ENCODE measurements at regions not wholly inside any gene's neighbourhood (a gene's known extent, or its start where the extent isn't known, plus 50 kb on each side); places are given as distances from the start of the nearest gene placed in this dataset.

DNA sequence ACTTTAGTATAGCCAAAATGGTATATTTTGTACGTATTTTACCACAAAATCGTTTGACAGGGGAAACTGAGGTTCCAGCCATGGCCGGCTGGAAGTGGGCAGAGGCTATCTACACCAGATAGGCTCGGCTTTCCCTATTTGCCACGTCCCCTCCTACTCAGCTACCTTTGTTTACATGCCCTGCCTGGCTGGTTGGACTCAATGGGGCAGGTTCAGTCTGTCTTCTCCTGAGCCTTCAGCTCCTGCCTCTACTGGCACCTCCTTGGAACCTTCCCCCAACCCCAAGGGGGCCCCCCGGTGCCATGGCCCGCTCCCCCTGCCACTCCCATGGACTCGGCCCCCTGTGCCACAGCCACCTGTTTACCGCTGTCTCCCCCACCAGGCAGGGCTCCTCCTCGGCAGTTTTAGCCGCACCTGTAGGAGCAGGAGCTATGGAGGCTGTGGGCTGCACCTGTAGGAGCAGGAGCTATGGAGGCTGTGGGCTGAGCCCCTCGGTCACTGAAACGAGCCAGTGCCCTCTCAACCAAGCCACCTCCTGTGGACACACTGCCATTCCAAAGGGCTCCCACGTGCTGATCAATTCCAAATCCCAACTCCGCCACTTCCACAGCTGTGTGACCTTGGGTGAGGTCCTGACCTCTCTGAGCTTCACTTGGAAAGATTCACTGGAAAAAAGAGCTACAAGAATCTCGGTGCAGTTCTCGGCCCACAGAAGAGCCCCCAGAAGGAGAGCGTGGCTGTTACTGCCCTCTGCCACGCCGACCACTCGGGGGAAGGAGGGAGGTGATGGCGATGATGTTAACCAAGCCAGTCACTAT is 62.2 kb downstream of the NCOR2 start:
- TF ChIP-seq, protein P1, sequence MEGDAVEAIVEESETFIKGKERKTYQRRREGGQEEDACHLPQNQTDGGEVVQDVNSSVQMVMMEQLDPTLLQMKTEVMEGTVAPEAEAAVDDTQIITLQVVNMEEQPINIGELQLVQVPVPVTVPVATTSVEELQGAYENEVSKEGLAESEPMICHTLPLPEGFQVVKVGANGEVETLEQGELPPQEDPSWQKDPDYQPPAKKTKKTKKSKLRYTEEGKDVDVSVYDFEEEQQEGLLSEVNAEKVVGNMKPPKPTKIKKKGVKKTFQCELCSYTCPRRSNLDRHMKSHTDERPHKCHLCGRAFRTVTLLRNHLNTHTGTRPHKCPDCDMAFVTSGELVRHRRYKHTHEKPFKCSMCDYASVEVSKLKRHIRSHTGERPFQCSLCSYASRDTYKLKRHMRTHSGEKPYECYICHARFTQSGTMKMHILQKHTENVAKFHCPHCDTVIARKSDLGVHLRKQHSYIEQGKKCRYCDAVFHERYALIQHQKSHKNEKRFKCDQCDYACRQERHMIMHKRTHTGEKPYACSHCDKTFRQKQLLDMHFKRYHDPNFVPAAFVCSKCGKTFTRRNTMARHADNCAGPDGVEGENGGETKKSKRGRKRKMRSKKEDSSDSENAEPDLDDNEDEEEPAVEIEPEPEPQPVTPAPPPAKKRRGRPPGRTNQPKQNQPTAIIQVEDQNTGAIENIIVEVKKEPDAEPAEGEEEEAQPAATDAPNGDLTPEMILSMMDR (IDR thresholded peaks at IDR 0.05): no peak
- no peak for TF ChIP-seq POLR2A (IDR thresholded peaks at IDR 0.05)
